ENCODE measurements at regions not wholly inside any gene's neighbourhood (a gene's known extent, or its start where the extent isn't known, plus 50 kb on each side); places are given as distances from the start of the nearest gene placed in this dataset.

- Mint-ChIP-seq H3K4me3 (ENCODE audit: unreplicated experiment) (no peak overlapping the region), H3K9me3 (ENCODE audit: unreplicated experiment) (no peaks in the 10 kb centered on the region), H3K36me3 (ENCODE audit: low read depth, unreplicated experiment) (no peaks in the 10 kb centered on the region), H3K27me3 (ENCODE audit: low read depth, unreplicated experiment) (no peaks in the 10 kb centered on the region), H3K27ac (ENCODE audit: unreplicated experiment) (no peak overlapping the region), H3K4me1 (ENCODE audit: low read depth, unreplicated experiment) (peaks cover 23% of the 10 kb centered on the region)
- DNase-seq (ENCODE audit: low read depth): no peak
- H2AFZ ChIP-seq (ENCODE audit: low read depth, low read length): no peak overlapping the region
- H3K79me2 ChIP-seq (ENCODE audit: insufficient read depth, low read length): no peaks in the 10 kb centered on the region
- TF ChIP-seq CTCF (IDR thresholded peaks at IDR 0.05; ENCODE audit: insufficient read depth, low read depth, low read length) (no peak), EZH2 (IDR thresholded peaks at IDR 0.05; ENCODE audit: insufficient read depth, low read length) (no peak)
- H3K4me1 ChIP-seq (ENCODE audit: insufficient read depth, low read length): peaks cover 12% of the 10 kb centered on the region
- H4K20me1 ChIP-seq (ENCODE audit: insufficient read depth, low read length): no peaks in the 10 kb centered on the region
- no peaks in the 10 kb centered on the region for H3K27me3 ChIP-seq (ENCODE audit: insufficient read depth, low read length)
- H3K4me3 ChIP-seq (ENCODE audit: insufficient read depth, low read depth, low read length): no peak overlapping the region
- H3K27ac ChIP-seq (ENCODE audit: low read depth, low read length): no peak overlapping the region
- no peak overlapping the region for H3K4me2 ChIP-seq (ENCODE audit: low read length)
- H3K9ac ChIP-seq (ENCODE audit: low read length): no peak overlapping the region
- no peaks in the 10 kb centered on the region for H3K9me3 ChIP-seq (ENCODE audit: insufficient read depth, low read depth, low read length)
- H3K36me3 ChIP-seq (ENCODE audit: insufficient read depth, low read length): no peaks in the 10 kb centered on the region
- no peak for FAIRE-seq
Measured at GRCh38 chr18:44533071-44533470, 147.6 kb upstream of the SETBP1 start.

DNA sequence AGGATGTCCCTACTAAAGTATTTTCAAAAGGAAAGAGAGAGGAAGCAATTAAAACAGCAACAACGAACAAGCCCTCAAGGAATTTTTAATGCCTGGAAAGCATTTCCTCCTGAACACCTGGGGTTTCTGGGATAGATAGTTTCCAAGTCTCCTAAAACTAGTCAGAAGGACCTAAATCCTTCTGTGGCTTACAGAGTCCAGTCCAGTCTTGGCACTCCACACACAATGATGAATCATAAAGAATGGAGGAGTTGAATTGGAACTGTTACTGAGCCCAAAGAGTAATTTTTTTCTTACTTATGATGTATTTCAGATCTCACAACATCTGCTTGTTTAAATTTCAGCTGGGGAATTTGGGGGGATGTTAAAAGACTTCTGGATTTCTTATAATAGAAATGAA is 144.6 kb upstream of the SETBP1 start:
- Histone ChIP-seq H3K4me2 (ENCODE audit: low read length) (peak overlapping the region; percentile 39), H3K27me3 (ENCODE audit: insufficient read depth, low read length) (no peaks in the 10 kb centered on the region), H4K20me1 (ENCODE audit: insufficient read depth, low read length) (no peaks in the 10 kb centered on the region), H3K36me3 (ENCODE audit: insufficient read depth, low read length) (no peaks in the 10 kb centered on the region), H3K27ac (ENCODE audit: low read depth, low read length) (no peak overlapping the region), H3K79me2 (ENCODE audit: insufficient read depth, low read length) (no peaks in the 10 kb centered on the region), H3K4me1 (ENCODE audit: insufficient read depth, low read length) (peaks cover 12% of the 10 kb centered on the region), H3K4me3 (ENCODE audit: insufficient read depth, low read depth, low read length) (no peak overlapping the region), H3K9me3 (ENCODE audit: insufficient read depth, low read depth, low read length) (no peaks in the 10 kb centered on the region), H2AFZ (ENCODE audit: low read depth, low read length) (no peak overlapping the region), H3K9ac (ENCODE audit: low read length) (no peak overlapping the region)
- H3K27me3 Mint-ChIP-seq (ENCODE audit: low read depth, unreplicated experiment): no peaks in the 10 kb centered on the region
- no peaks in the 10 kb centered on the region for H3K9me3 Mint-ChIP-seq (ENCODE audit: unreplicated experiment)
- TF ChIP-seq EZH2 (IDR thresholded peaks at IDR 0.05; ENCODE audit: insufficient read depth, low read length): no peak
- no peak for TF ChIP-seq CTCF (IDR thresholded peaks at IDR 0.05; ENCODE audit: insufficient read depth, low read depth, low read length)
- no peak overlapping the region for H3K27ac Mint-ChIP-seq (ENCODE audit: unreplicated experiment)
- peaks cover 23% of the 10 kb centered on the region for H3K4me1 Mint-ChIP-seq (ENCODE audit: low read depth, unreplicated experiment)
- H3K36me3 Mint-ChIP-seq (ENCODE audit: low read depth, unreplicated experiment): no peaks in the 10 kb centered on the region
- no peak overlapping the region for H3K4me3 Mint-ChIP-seq (ENCODE audit: unreplicated experiment)
- no peak for FAIRE-seq
- peak; percentile 86 for DNase-seq (ENCODE audit: low read depth)

GRCh38 chr18:44536619-44537018 is 144.1 kb upstream of the SETBP1 start:
- no peak for FAIRE-seq
- H3K27ac ChIP-seq (ENCODE audit: low read depth, low read length): no peak overlapping the region

More at GRCh38 chr18:44536619-44537018, 144.1 kb upstream of the SETBP1 start:
- Histone ChIP-seq H3K4me2 (ENCODE audit: low read length) (peak overlapping the region; percentile 39), H3K27me3 (ENCODE audit: insufficient read depth, low read length) (no peaks in the 10 kb centered on the region), H3K4me3 (ENCODE audit: insufficient read depth, low read depth, low read length) (no peak overlapping the region), H3K9ac (ENCODE audit: low read length) (no peak overlapping the region), H3K4me1 (ENCODE audit: insufficient read depth, low read length) (peaks cover 12% of the 10 kb centered on the region), H3K9me3 (ENCODE audit: insufficient read depth, low read depth, low read length) (no peaks in the 10 kb centered on the region), H3K36me3 (ENCODE audit: insufficient read depth, low read length) (no peaks in the 10 kb centered on the region), H2AFZ (ENCODE audit: low read depth, low read length) (no peak overlapping the region), H3K79me2 (ENCODE audit: insufficient read depth, low read length) (no peaks in the 10 kb centered on the region), H4K20me1 (ENCODE audit: insufficient read depth, low read length) (no peaks in the 10 kb centered on the region)
- no peaks in the 10 kb centered on the region for H3K9me3 Mint-ChIP-seq (ENCODE audit: unreplicated experiment)
- no peak overlapping the region for H3K27ac Mint-ChIP-seq (ENCODE audit: unreplicated experiment)
- no peak overlapping the region for H3K4me3 Mint-ChIP-seq (ENCODE audit: unreplicated experiment)
- DNase-seq (ENCODE audit: low read depth): no peak
- H3K27me3 Mint-ChIP-seq (ENCODE audit: low read depth, unreplicated experiment): no peaks in the 10 kb centered on the region
- H3K36me3 Mint-ChIP-seq (ENCODE audit: low read depth, unreplicated experiment): no peaks in the 10 kb centered on the region
- TF ChIP-seq CTCF (IDR thresholded peaks at IDR 0.05; ENCODE audit: insufficient read depth, low read depth, low read length) (no peak), EZH2 (IDR thresholded peaks at IDR 0.05; ENCODE audit: insufficient read depth, low read length) (no peak)
- H3K4me1 Mint-ChIP-seq (ENCODE audit: low read depth, unreplicated experiment): peaks cover 23% of the 10 kb centered on the region
